ENCODE measurements at regions not wholly inside any gene's neighbourhood (a gene's known extent, or its start where the extent isn't known, plus 50 kb on each side); places are given as distances from the start of the nearest gene placed in this dataset.

- POLR2A ChIA-PET: no interaction called here
- DNase-seq (ENCODE audit: extremely low spot score): no peak
- CTCF ChIA-PET: no interaction called here
- TF ChIP-seq CTBP1 (IDR thresholded peaks at IDR 0.05; ENCODE audit: borderline replicate concordance) (no peak), FOXM1 (IDR thresholded peaks at IDR 0.05; ENCODE audit: borderline replicate concordance) (no peak), BHLHE40 (IDR thresholded peaks at IDR 0.05; ENCODE audit: borderline replicate concordance) (no peak), ZNF384 (IDR thresholded peaks at IDR 0.05) (no peak), L3MBTL2 (conservative IDR thresholded peaks at IDR 0.05) (no peak), LEF1 (IDR thresholded peaks at IDR 0.05; ENCODE audit: borderline replicate concordance) (no peak), ARNT (IDR thresholded peaks at IDR 0.05) (no peak), NFRKB (IDR thresholded peaks at IDR 0.05) (no peak), TARDBP (IDR thresholded peaks at IDR 0.05) (no peak), ELF4 (IDR thresholded peaks at IDR 0.05) (no peak), FOXK2 (IDR thresholded peaks at IDR 0.05) (no peak), SP1 (IDR thresholded peaks at IDR 0.05) (no peak), FOXA1 (IDR thresholded peaks at IDR 0.05) (no peak), PKNOX1 (IDR thresholded peaks at IDR 0.05) (no peak), SUZ12 (IDR thresholded peaks at IDR 0.05) (no peak), HDGF (IDR thresholded peaks at IDR 0.05; ENCODE audit: borderline replicate concordance) (no peak)
Measured at GRCh38 chr3:59444676-59445075, 394.9 kb upstream of the CFAP20DC start.

GRCh38 chr3:59444294-59444671 is 394.5 kb upstream of the CFAP20DC start:
- TF ChIP-seq CTBP1 (IDR thresholded peaks at IDR 0.05; ENCODE audit: borderline replicate concordance): no peak
- no peak for TF ChIP-seq HDGF (IDR thresholded peaks at IDR 0.05; ENCODE audit: borderline replicate concordance)
- TF ChIP-seq SP1 (IDR thresholded peaks at IDR 0.05): no peak
- no peak for DNase-seq (ENCODE audit: extremely low spot score)
- ChIA-PET POLR2A (interaction anchor here (0.6 kb wide), 1 partner anchor 69 kb away, joined by 3 read pairs; no protein-coding TSS in a partner anchor), CTCF (no interaction called here)

- TF ChIP-seq ARNT (IDR thresholded peaks at IDR 0.05): no peak
- CTCF ChIA-PET: no interaction called here
- no peak for DNase-seq (ENCODE audit: extremely low spot score)
- POLR2A ChIA-PET: interaction anchor here (0.6 kb wide), 1 partner anchor 68 kb away, joined by 3 read pairs; no protein-coding TSS in a partner anchor
Measured at GRCh38 chr3:59443618-59444293, 393.9 kb upstream of the CFAP20DC start.

- ChIA-PET POLR2A (no interaction called here), CTCF (no interaction called here)
- peak; percentile 13 for DNase-seq (ENCODE audit: extremely low spot score)
- TF ChIP-seq ARNT (IDR thresholded peaks at IDR 0.05) (no peak), L3MBTL2 (conservative IDR thresholded peaks at IDR 0.05) (0 out of 2 replicates have a peak, but pooled peaks have one; percentile 14)
Measured at GRCh38 chr3:59442046-59442445, 392.2 kb upstream of the CFAP20DC start.

GRCh38 chr3:59440285-59441028 is 390.6 kb upstream of the CFAP20DC start:
- no peak for DNase-seq (ENCODE audit: extremely low spot score)
- POLR2A ChIA-PET: no interaction called here
- no peak for TF ChIP-seq HDGF (IDR thresholded peaks at IDR 0.05; ENCODE audit: borderline replicate concordance)
- peak; percentile 26; the same call in 1 of the 2 replicates for TF ChIP-seq PKNOX1 (IDR thresholded peaks at IDR 0.05)
- TF ChIP-seq ELF4 (IDR thresholded peaks at IDR 0.05): no peak
- CTCF ChIA-PET: no interaction called here

GRCh38 chr3:59438492-59438891 is 388.7 kb upstream of the CFAP20DC start:
- TF ChIP-seq FOXM1 (IDR thresholded peaks at IDR 0.05; ENCODE audit: borderline replicate concordance): no peak
- no peak for TF ChIP-seq CTBP1 (IDR thresholded peaks at IDR 0.05; ENCODE audit: borderline replicate concordance)
- TF ChIP-seq TARDBP (IDR thresholded peaks at IDR 0.05): no peak
- no peak for TF ChIP-seq FOXK2 (IDR thresholded peaks at IDR 0.05)
- no peak for TF ChIP-seq L3MBTL2 (conservative IDR thresholded peaks at IDR 0.05)
- TF ChIP-seq FOXA1 (IDR thresholded peaks at IDR 0.05): no peak
- no peak for TF ChIP-seq BHLHE40 (IDR thresholded peaks at IDR 0.05; ENCODE audit: borderline replicate concordance)
- TF ChIP-seq ZNF384 (IDR thresholded peaks at IDR 0.05): no peak
- CTCF ChIA-PET: no interaction called here
- no peak for DNase-seq (ENCODE audit: extremely low spot score)
- POLR2A ChIA-PET: no interaction called here

GRCh38 chr3:59436164-59436958 is 386.5 kb upstream of the CFAP20DC start:
- TF ChIP-seq FOXA1 (IDR thresholded peaks at IDR 0.05): no peak
- no peak for TF ChIP-seq ARNT (IDR thresholded peaks at IDR 0.05)
- TF ChIP-seq L3MBTL2 (conservative IDR thresholded peaks at IDR 0.05): no peak
- no peak for TF ChIP-seq CTBP1 (IDR thresholded peaks at IDR 0.05; ENCODE audit: borderline replicate concordance)
- TF ChIP-seq TARDBP (IDR thresholded peaks at IDR 0.05): no peak
- no peak for TF ChIP-seq ZNF384 (IDR thresholded peaks at IDR 0.05)
- no peak for TF ChIP-seq ELF4 (IDR thresholded peaks at IDR 0.05)
- TF ChIP-seq SUZ12 (IDR thresholded peaks at IDR 0.05): no peak
- ChIA-PET POLR2A (no interaction called here), CTCF (no interaction called here)
- no peak for DNase-seq (ENCODE audit: extremely low spot score)
